GM23338 (cell line): ENCODE measurements at regions not wholly inside any gene's neighbourhood (a gene's known extent, or its start where the extent isn't known, plus 50 kb on each side); places are given as distances from the start of the nearest gene placed in this dataset.

ENCODE experiments used
- ATAC-seq: fragments of 200-7000 bp; cut with Tn5 transposase; 3 replicates; pipeline ENCODE4 v1.9.1; 2020
- DNase-seq: peaks from one replicate; pipeline ENCODE4 v3.0.0-alpha.2; 2015; ENCODE audit warnings: low spot score
- H2AFZ ChIP-seq: fragments of 200-600 bp; sonication (generic); 2 replicates; pipeline ENCODE4 v1.8.0; 2016; ENCODE audit warnings: antibody characterized with exemption, mild to moderate bottlenecking, moderate library complexity
- H3F3A ChIP-seq: fragments of 200-600 bp; sonication (generic); replicated peaks from 2 replicates; pipeline ENCODE4 v1.8.0; 2017; ENCODE audit warnings: antibody characterized with exemption, mixed run types, low read depth
- H3K27ac ChIP-seq: fragments of 200-600 bp; sonication (generic); 2 replicates; pipeline ENCODE4 v1.6.1; 2016; ENCODE audit warnings: low read depth
- H3K27me3 ChIP-seq: fragments of 200-600 bp; sonication (generic); 2 replicates; pipeline ENCODE4 v1.8.0; 2016; ENCODE audit warnings: mild to moderate bottlenecking, mixed run types, moderate library complexity; ENCODE audit not compliant: insufficient read depth
- H3K36me3 ChIP-seq: fragments of 200-600 bp; sonication (generic); 2 replicates; pipeline ENCODE4 v1.8.0; 2016; ENCODE audit warnings: mild to moderate bottlenecking; ENCODE audit not compliant: insufficient read depth
- H3K4me1 ChIP-seq: fragments of 200-600 bp; sonication (generic); 2 replicates; pipeline ENCODE4 v1.8.0; 2016; ENCODE audit warnings: mild to moderate bottlenecking, moderate library complexity; ENCODE audit not compliant: insufficient read depth
- H3K4me2 ChIP-seq: fragments of 200-600 bp; sonication (generic); 2 replicates; pipeline ENCODE4 v1.7.1; 2017; ENCODE audit warnings: mixed run types
- H3K4me3 ChIP-seq: fragments of 200-600 bp; sonication (generic); 2 replicates; pipeline ENCODE4 v1.6.1; 2016; ENCODE audit warnings: mixed run types
- H3K79me2 ChIP-seq: fragments of 200-600 bp; sonication (generic); replicated peaks from 2 replicates; pipeline ENCODE4 v1.8.0; 2017; ENCODE audit warnings: mild to moderate bottlenecking; ENCODE audit not compliant: insufficient read depth
- H3K9me2 ChIP-seq: fragments of 200-600 bp; sonication (generic); 2 replicates; pipeline ENCODE4 v1.8.0; 2017; ENCODE audit not compliant: insufficient read depth
- H4K20me1 ChIP-seq: fragments of 200-600 bp; sonication (generic); replicated peaks from 2 replicates; pipeline ENCODE4 v1.8.0; 2017; ENCODE audit warnings: mild to moderate bottlenecking; ENCODE audit not compliant: insufficient read depth
- H3K27ac Mint-ChIP-seq: 2 replicates; pipeline ENCODE4 v1.8.0; 2020; ENCODE audit warnings: inconsistent platforms, mild to moderate bottlenecking, moderate library complexity, mixed read lengths
- H3K27me3 Mint-ChIP-seq: 3 replicates; pipeline ENCODE4 v1.8.0; 2022; ENCODE audit warnings: low read depth, mild to moderate bottlenecking, moderate library complexity, mixed read lengths, inconsistent platforms; ENCODE audit not compliant: insufficient read depth, poor library complexity
- H3K36me3 Mint-ChIP-seq: 3 replicates; pipeline ENCODE4 v1.8.0; 2021; ENCODE audit warnings: low read depth, mild to moderate bottlenecking, inconsistent platforms, moderate library complexity, mixed read lengths
- H3K4me1 Mint-ChIP-seq: 3 replicates; pipeline ENCODE4 v1.8.0; 2020; ENCODE audit warnings: mild to moderate bottlenecking, inconsistent platforms, mixed read lengths
- H3K4me3 Mint-ChIP-seq: 3 replicates; pipeline ENCODE4 v1.8.0; 2021; ENCODE audit warnings: moderate library complexity, mild to moderate bottlenecking, inconsistent platforms, mixed read lengths
- H3K9me3 Mint-ChIP-seq: 3 replicates; pipeline ENCODE4 v1.8.0; 2020; ENCODE audit warnings: moderate library complexity, mild to moderate bottlenecking, inconsistent platforms, mixed read lengths
- CREB1 ChIP-seq: fragments of 250-450 bp; sonication (Bioruptor Pico); IDR thresholded peaks from 2 replicates; pipeline ENCODE4 v1.5.0; 2020; ENCODE audit warnings: low read depth, mild to moderate bottlenecking, moderate library complexity
- EZH2 ChIP-seq: fragments of 200-600 bp; sonication (generic); IDR thresholded peaks from one replicate; pipeline ENCODE4 v1.8.0; 2017; ENCODE audit warnings: antibody characterized with exemption, mild to moderate bottlenecking, low read depth; ENCODE audit not compliant: unreplicated experiment
- EZH2phosphoT487 ChIP-seq: fragments of 200-600 bp; sonication (generic); IDR thresholded peaks from one replicate; pipeline ENCODE4 v1.8.1; 2018; ENCODE audit warnings: antibody characterized with exemption; ENCODE audit not compliant: unreplicated experiment
- NANOG ChIP-seq: IDR thresholded peaks from 2 replicates; pipeline ENCODE4 v1.6.1; 2016; ENCODE audit warnings: antibody characterized with exemption, borderline replicate concordance
- POLR2AphosphoS5 ChIP-seq: IDR thresholded peaks from 2 replicates; pipeline ENCODE4 v1.6.1; 2016; ENCODE audit warnings: antibody characterized with exemption, low read depth
- STAT1 ChIP-seq: IDR thresholded peaks from one replicate; pipeline ENCODE4 v1.6.1; 2016; ENCODE audit warnings: antibody characterized with exemption; ENCODE audit not compliant: unreplicated experiment
- ZNF114 ChIP-seq: fragments of 250-450 bp; sonication (Bioruptor Pico); IDR thresholded peaks from 2 replicates; pipeline ENCODE4 v1.5.0; 2020; ENCODE audit warnings: mild to moderate bottlenecking, moderate library complexity
- ZNF331 ChIP-seq: fragments of 250-450 bp; sonication (Bioruptor Pico); IDR thresholded peaks from 2 replicates; pipeline ENCODE4 v1.5.0; 2020; ENCODE audit warnings: low read depth, mild to moderate bottlenecking, moderate library complexity
- TF ChIP-seq, protein P1 (sequence below), 2 experiments: fragments of 200-600 bp in 1 of 2; sonication (generic) in 1 of 2; conservative IDR thresholded peaks; 2 replicates each; pipeline versions ENCODE4 v1.5.1 to v1.6.1; 2016 to 2017; ENCODE audit warnings: antibody characterized with exemption in 2 of 2, low read depth in 2 of 2, mild to moderate bottlenecking in 2 of 2, moderate library complexity in 1 of 2
- TF ChIP-seq, protein P2 (sequence below): IDR thresholded peaks from one replicate; pipeline ENCODE4 v1.6.1; 2018; ENCODE audit warnings: antibody characterized with exemption; ENCODE audit not compliant: unreplicated experiment

DNA sequence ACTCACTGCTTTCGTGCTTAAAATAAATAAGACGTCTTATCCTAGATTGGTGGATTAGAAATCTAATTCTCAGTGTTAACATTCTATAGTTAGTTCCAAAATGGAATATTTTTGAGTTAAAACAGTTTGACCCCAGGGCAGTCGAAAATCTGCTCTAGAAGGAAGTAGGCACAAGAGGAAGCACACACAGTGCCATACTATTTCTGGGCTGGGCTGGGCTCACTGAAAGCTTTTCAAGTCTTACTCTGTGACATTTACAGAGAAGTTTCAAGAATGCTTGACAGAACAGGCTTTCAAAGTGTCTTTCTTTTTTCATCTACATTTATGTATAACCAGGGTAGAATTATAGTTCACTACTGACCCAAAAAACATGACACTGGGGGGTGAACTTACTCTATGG, 209.8 kb downstream of the SOD2 start:
- no peaks in the 10 kb centered on the region for H3K27me3 ChIP-seq
- ATAC-seq (no peak), DNase-seq (no peak)
- no peaks in the 10 kb centered on the region for H3K36me3 ChIP-seq
- no peak overlapping the region for H3K27ac Mint-ChIP-seq
- H3K9me2 ChIP-seq, result 0 out of 2 replicates have a peak, but pooled peaks cover 3% of the 10 kb centered on the region
- H3F3A ChIP-seq, result no peaks in the 10 kb centered on the region
- no peak overlapping the region for H3K4me2 ChIP-seq
- no peak overlapping the region for H3K4me3 Mint-ChIP-seq
- no peaks in the 10 kb centered on the region for H3K79me2 ChIP-seq
- peaks cover 5% of the 10 kb centered on the region for H3K27me3 Mint-ChIP-seq
- no peak overlapping the region for H3K4me3 ChIP-seq
- H3K36me3 Mint-ChIP-seq, result no peaks in the 10 kb centered on the region
- H3K27ac ChIP-seq, result no peak overlapping the region
- no peak overlapping the region for H2AFZ ChIP-seq
- H4K20me1 ChIP-seq, result no peaks in the 10 kb centered on the region
- peaks cover 6% of the 10 kb centered on the region; the same call in 2 of the 3 replicates for H3K4me1 Mint-ChIP-seq
- H3K4me1 ChIP-seq, result no peaks in the 10 kb centered on the region
- H3K9me3 Mint-ChIP-seq, result peaks cover 5% of the 10 kb centered on the region; the same call in 2 of the 3 replicates
- TF ChIP-seq EZH2phosphoT487 (no peak), ZNF114 (CRISPR knock-in tag) (no peak), CREB1 (no peak)

DNA sequence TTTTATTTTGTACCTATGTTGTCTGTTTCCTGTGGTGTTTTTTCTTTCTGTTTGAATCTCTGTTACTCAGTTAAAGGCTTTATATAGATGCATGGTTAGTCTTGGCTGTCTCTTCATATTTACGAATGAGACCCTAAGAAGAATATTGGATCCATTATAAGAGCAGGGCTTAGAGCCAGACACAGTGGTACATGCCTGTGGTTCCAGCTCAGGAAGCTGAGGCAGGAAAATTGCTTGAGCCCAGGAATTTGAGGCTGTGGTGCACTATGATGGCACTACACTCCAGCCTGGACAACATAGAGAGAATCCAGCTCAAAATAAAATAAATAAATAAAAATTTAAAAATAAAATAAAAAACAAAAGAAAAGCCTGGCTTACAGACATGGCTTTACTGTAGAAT, 211.1 kb downstream of the SOD2 start:
- Histone ChIP-seq H3K9me2 (no peaks in the 10 kb centered on the region), H4K20me1 (no peaks in the 10 kb centered on the region), H3K79me2 (no peaks in the 10 kb centered on the region), H3K36me3 (no peaks in the 10 kb centered on the region), H2AFZ (no peak overlapping the region), H3F3A (no peaks in the 10 kb centered on the region), H3K4me2 (no peak overlapping the region), H3K27me3 (no peaks in the 10 kb centered on the region), H3K27ac (no peak overlapping the region), H3K4me3 (no peak overlapping the region), H3K4me1 (no peaks in the 10 kb centered on the region)
- Mint-ChIP-seq H3K4me3 (no peak overlapping the region), H3K36me3 (no peaks in the 10 kb centered on the region), H3K4me1 (no peaks in the 10 kb centered on the region), H3K9me3 (peaks cover 5% of the 10 kb centered on the region; the same call in 2 of the 3 replicates), H3K27ac (no peak overlapping the region), H3K27me3 (peaks cover 5% of the 10 kb centered on the region)
- no peak for DNase-seq
- TF ChIP-seq NANOG, result no peak
- TF ChIP-seq EZH2, result no peak
- TF ChIP-seq CREB1, result no peak
- no peak for TF ChIP-seq STAT1
- no peak for TF ChIP-seq ZNF114 (CRISPR knock-in tag)
- TF ChIP-seq, protein P1, sequence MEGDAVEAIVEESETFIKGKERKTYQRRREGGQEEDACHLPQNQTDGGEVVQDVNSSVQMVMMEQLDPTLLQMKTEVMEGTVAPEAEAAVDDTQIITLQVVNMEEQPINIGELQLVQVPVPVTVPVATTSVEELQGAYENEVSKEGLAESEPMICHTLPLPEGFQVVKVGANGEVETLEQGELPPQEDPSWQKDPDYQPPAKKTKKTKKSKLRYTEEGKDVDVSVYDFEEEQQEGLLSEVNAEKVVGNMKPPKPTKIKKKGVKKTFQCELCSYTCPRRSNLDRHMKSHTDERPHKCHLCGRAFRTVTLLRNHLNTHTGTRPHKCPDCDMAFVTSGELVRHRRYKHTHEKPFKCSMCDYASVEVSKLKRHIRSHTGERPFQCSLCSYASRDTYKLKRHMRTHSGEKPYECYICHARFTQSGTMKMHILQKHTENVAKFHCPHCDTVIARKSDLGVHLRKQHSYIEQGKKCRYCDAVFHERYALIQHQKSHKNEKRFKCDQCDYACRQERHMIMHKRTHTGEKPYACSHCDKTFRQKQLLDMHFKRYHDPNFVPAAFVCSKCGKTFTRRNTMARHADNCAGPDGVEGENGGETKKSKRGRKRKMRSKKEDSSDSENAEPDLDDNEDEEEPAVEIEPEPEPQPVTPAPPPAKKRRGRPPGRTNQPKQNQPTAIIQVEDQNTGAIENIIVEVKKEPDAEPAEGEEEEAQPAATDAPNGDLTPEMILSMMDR (conservative IDR thresholded peaks at IDR 0.05; ENCODE audit: low read depth in 2 of 2), result no peak
- no peak for TF ChIP-seq ZNF331
- TF ChIP-seq, protein P2, sequence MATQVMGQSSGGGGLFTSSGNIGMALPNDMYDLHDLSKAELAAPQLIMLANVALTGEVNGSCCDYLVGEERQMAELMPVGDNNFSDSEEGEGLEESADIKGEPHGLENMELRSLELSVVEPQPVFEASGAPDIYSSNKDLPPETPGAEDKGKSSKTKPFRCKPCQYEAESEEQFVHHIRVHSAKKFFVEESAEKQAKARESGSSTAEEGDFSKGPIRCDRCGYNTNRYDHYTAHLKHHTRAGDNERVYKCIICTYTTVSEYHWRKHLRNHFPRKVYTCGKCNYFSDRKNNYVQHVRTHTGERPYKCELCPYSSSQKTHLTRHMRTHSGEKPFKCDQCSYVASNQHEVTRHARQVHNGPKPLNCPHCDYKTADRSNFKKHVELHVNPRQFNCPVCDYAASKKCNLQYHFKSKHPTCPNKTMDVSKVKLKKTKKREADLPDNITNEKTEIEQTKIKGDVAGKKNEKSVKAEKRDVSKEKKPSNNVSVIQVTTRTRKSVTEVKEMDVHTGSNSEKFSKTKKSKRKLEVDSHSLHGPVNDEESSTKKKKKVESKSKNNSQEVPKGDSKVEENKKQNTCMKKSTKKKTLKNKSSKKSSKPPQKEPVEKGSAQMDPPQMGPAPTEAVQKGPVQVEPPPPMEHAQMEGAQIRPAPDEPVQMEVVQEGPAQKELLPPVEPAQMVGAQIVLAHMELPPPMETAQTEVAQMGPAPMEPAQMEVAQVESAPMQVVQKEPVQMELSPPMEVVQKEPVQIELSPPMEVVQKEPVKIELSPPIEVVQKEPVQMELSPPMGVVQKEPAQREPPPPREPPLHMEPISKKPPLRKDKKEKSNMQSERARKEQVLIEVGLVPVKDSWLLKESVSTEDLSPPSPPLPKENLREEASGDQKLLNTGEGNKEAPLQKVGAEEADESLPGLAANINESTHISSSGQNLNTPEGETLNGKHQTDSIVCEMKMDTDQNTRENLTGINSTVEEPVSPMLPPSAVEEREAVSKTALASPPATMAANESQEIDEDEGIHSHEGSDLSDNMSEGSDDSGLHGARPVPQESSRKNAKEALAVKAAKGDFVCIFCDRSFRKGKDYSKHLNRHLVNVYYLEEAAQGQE, result no peak
- no peak for TF ChIP-seq POLR2AphosphoS5
- no peak for ATAC-seq
